WTC11 (cell line): ENCODE measurements at regions not wholly inside any gene's neighbourhood (a gene's known extent, or its start where the extent isn't known, plus 50 kb on each side); places are given as distances from the start of the nearest gene placed in this dataset.

Experiments
- ATAC-seq: fragments of 200-7000 bp; cut with Tn5 transposase; 2 replicates; pipeline ENCODE4 v1.10.0; 2021; ENCODE audit warnings: mild to moderate bottlenecking, moderate library complexity
- CTCF ChIA-PET: fragments of 300-600 bp; sonication (Branson Sonifier 250); formaldehyde crosslinking; loops from one replicate; lab custom pipeline; 2021; ENCODE audit warnings: antibody characterized with exemption; lab: Charles Lee
- POLR2A ChIA-PET: fragments of 350-600 bp; sonication (Branson Sonifier 250); formaldehyde crosslinking; loops from one replicate; lab custom pipeline; 2021; ENCODE audit warnings: antibody characterized with exemption; lab: Charles Lee
- DNase-seq: peaks from one replicate; pipeline ENCODE4 v3.0.0; 2021; ENCODE audit warnings: low spot score
- H3K27ac Mint-ChIP-seq: 2 replicates; pipeline ENCODE4 v1.8.0; 2021; ENCODE audit warnings: mixed read lengths
- H3K27me3 Mint-ChIP-seq: 2 replicates; pipeline ENCODE4 v1.8.0; 2021; ENCODE audit warnings: low read depth, mild to moderate bottlenecking, moderate library complexity, mixed read lengths
- H3K36me3 Mint-ChIP-seq: 2 replicates; pipeline ENCODE4 v1.8.0; 2021; ENCODE audit warnings: mixed read lengths
- H3K4me1 Mint-ChIP-seq: 2 replicates; pipeline ENCODE4 v1.8.0; 2022; ENCODE audit warnings: mixed read lengths
- H3K4me3 Mint-ChIP-seq: 2 replicates; pipeline ENCODE4 v1.8.0; 2021; ENCODE audit warnings: mild to moderate bottlenecking, moderate library complexity, mixed read lengths
- H3K9me3 Mint-ChIP-seq: 2 replicates; pipeline ENCODE4 v1.8.0; 2021; ENCODE audit warnings: mixed read lengths
- AFF4 ChIP-seq: sonication (generic); formaldehyde crosslinking; IDR thresholded peaks from 2 replicates; pipeline ENCODE4 v1.8.1; 2023; ENCODE audit warnings: mild to moderate bottlenecking, missing genetic modification reagents, borderline replicate concordance
- AR ChIP-seq: fragments of 250-450 bp; sonication (Bioruptor Pico); IDR thresholded peaks from 2 replicates; pipeline ENCODE4 v1.9.0; 2021; ENCODE audit warnings: mild to moderate bottlenecking
- ATF2 ChIP-seq: sonication (generic); formaldehyde crosslinking; IDR thresholded peaks from 2 replicates; pipeline ENCODE4 v1.8.1; 2022; ENCODE audit warnings: low read depth, missing genetic modification reagents, borderline replicate concordance
- CBFB ChIP-seq: sonication (generic); formaldehyde crosslinking; IDR thresholded peaks from 2 replicates; pipeline ENCODE4 v1.8.1; 2022; ENCODE audit warnings: mild to moderate bottlenecking, low read depth, missing genetic modification reagents
- CTCF ChIP-seq: fragments of 200-600 bp; IDR thresholded peaks from 2 replicates; pipeline ENCODE4 v1.8.0; 2022; ENCODE audit warnings: antibody characterized with exemption
- ETV6 ChIP-seq: sonication (generic); formaldehyde crosslinking; IDR thresholded peaks from 2 replicates; pipeline ENCODE4 v1.8.1; 2022; ENCODE audit warnings: mild to moderate bottlenecking, missing genetic modification reagents
- FOXJ3 ChIP-seq: sonication (generic); formaldehyde crosslinking; IDR thresholded peaks from 2 replicates; pipeline ENCODE4 v1.9.0; 2021; ENCODE audit warnings: missing genetic modification reagents, mild to moderate bottlenecking, borderline replicate concordance
- FOXK1 ChIP-seq: sonication (generic); formaldehyde crosslinking; IDR thresholded peaks from 2 replicates; pipeline ENCODE4 v1.8.0; 2022; ENCODE audit warnings: mild to moderate bottlenecking, moderate library complexity, missing genetic modification reagents
- JAZF1 ChIP-seq: fragments of 250-450 bp; sonication (Bioruptor Pico); IDR thresholded peaks from 2 replicates; pipeline ENCODE4 v1.9.0; 2021; ENCODE audit warnings: moderate library complexity, mild to moderate bottlenecking, inconsistent platforms
- MXD4 ChIP-seq: fragments of 250-450 bp; sonication (Bioruptor Pico); IDR thresholded peaks from 2 replicates; pipeline ENCODE4 v1.8.0; 2021; ENCODE audit warnings: mild to moderate bottlenecking, moderate library complexity, borderline replicate concordance
- MYBL2 ChIP-seq: sonication (generic); formaldehyde crosslinking; IDR thresholded peaks from 2 replicates; pipeline ENCODE4 v1.8.1; 2023; ENCODE audit warnings: mild to moderate bottlenecking, moderate library complexity, missing genetic modification reagents
- PRRX2 ChIP-seq: fragments of 250-450 bp; sonication (Bioruptor Pico); IDR thresholded peaks from 2 replicates; pipeline ENCODE4 v1.8.0; 2021; ENCODE audit warnings: mild to moderate bottlenecking
- SOX15 ChIP-seq: fragments of 250-450 bp; sonication (Bioruptor Pico); IDR thresholded peaks from 2 replicates; pipeline ENCODE4 v1.9.0; 2021; ENCODE audit warnings: mild to moderate bottlenecking
- TCF7 ChIP-seq: sonication (generic); formaldehyde crosslinking; IDR thresholded peaks from 2 replicates; pipeline ENCODE4 v1.8.0; 2022; ENCODE audit warnings: mild to moderate bottlenecking, low read depth, missing genetic modification reagents, moderate library complexity
- TEAD1 ChIP-seq: sonication (generic); formaldehyde crosslinking; IDR thresholded peaks from 2 replicates; pipeline ENCODE4 v1.8.0; 2022; ENCODE audit warnings: mild to moderate bottlenecking, missing genetic modification reagents
- TP53 ChIP-seq: sonication (generic); formaldehyde crosslinking; IDR thresholded peaks from 2 replicates; pipeline ENCODE4 v1.8.1; 2023; ENCODE audit warnings: mild to moderate bottlenecking, missing genetic modification reagents
- ZNF138 ChIP-seq: sonication (generic); formaldehyde crosslinking; conservative IDR thresholded peaks from 2 replicates; pipeline ENCODE4 v1.8.1; 2022; ENCODE audit warnings: mild to moderate bottlenecking, moderate library complexity, missing genetic modification reagents
- ZNF219 ChIP-seq: sonication (generic); formaldehyde crosslinking; IDR thresholded peaks from 2 replicates; pipeline ENCODE4 v1.8.0; 2023; ENCODE audit warnings: missing genetic modification reagents, mild to moderate bottlenecking, borderline replicate concordance
- ZNF232 ChIP-seq: sonication (generic); formaldehyde crosslinking; IDR thresholded peaks from 2 replicates; pipeline ENCODE4 v1.8.0; 2022; ENCODE audit warnings: mild to moderate bottlenecking, missing genetic modification reagents

GRCh38 chr2:208793434-208793833, 386.8 kb downstream of the PTH2R start:
- Mint-ChIP-seq H3K4me1 (no peaks in the 10 kb centered on the region; the same call in 1 of the 2 replicates), H3K27ac (no peak overlapping the region), H3K36me3 (peaks cover 4% of the 10 kb centered on the region; the same call in 1 of the 2 replicates), H3K9me3 (peaks cover 11% of the 10 kb centered on the region), H3K27me3 (no peaks in the 10 kb centered on the region), H3K4me3 (no peak overlapping the region)
- DNase-seq: no peak
- ChIA-PET POLR2A (no interaction called here), CTCF (interaction anchor here (0.9 kb wide), 1 partner anchor 327 kb away, joined by 3 read pairs; no protein-coding TSS in a partner anchor)
- TF ChIP-seq ETV6 (no peak), FOXJ3 (CRISPR knock-in tag) (no peak), ZNF232 (CRISPR knock-in tag) (no peak), ZNF219 (CRISPR knock-in tag) (no peak), FOXK1 (CRISPR knock-in tag) (no peak), ZNF138 (CRISPR knock-in tag) (no peak), TCF7 (CRISPR knock-in tag) (no peak)
- ATAC-seq: no peak

- Mint-ChIP-seq H3K9me3 (0 out of 2 replicates have a peak, but pooled peaks cover 3% of the 10 kb centered on the region), H3K4me3 (no peak overlapping the region)
- DNase-seq: no peak
- no peak for TF ChIP-seq TEAD1 (CRISPR knock-in tag)
- no peak for TF ChIP-seq MXD4 (CRISPR knock-in tag)
- no peak for TF ChIP-seq TP53
- no peak for TF ChIP-seq CBFB
- no peak for TF ChIP-seq JAZF1 (CRISPR knock-in tag)
- no peak for TF ChIP-seq MYBL2 (CRISPR knock-in tag)
- no peak for TF ChIP-seq SOX15
- TF ChIP-seq AR: no peak
- TF ChIP-seq AFF4 (CRISPR knock-in tag): no peak
- TF ChIP-seq CTCF: no peak
- TF ChIP-seq ATF2 (CRISPR knock-in tag): no peak
- no peak for TF ChIP-seq PRRX2 (CRISPR knock-in tag)
- TF ChIP-seq FOXK1 (CRISPR knock-in tag): no peak
- TF ChIP-seq, all 79 proteins: peak for 0
- H3K4me1 Mint-ChIP-seq: no peaks in the 10 kb centered on the region; the same call in 1 of the 2 replicates
- POLR2A ChIA-PET: no interaction called here
- H3K27me3 Mint-ChIP-seq: no peaks in the 10 kb centered on the region
- H3K36me3 Mint-ChIP-seq: no peaks in the 10 kb centered on the region
- H3K27ac Mint-ChIP-seq: no peak overlapping the region
- CTCF ChIA-PET: no interaction called here
- ATAC-seq: no peak
Observed at GRCh38 chr2:208794288-208794975, 387.8 kb downstream of the PTH2R start.
